D721Med (cell line): ENCODE measurements at regions not wholly inside any gene's neighbourhood (a gene's known extent, or its start where the extent isn't known, plus 50 kb on each side); places are given as distances from the start of the nearest gene placed in this dataset.

ENCODE experiments used
- DNase-seq: peaks from one replicate; pipeline ENCODE4 v3.0.0; 2011; ENCODE audit warnings: low spot score; ENCODE audit not compliant: insufficient read length
- FAIRE-seq: peaks from 2 replicates; lab custom pipeline; 2011; peaks lifted over from hg19 to GRCh38; lab: Jason Lieb, UNC
- TF ChIP-seq, protein P1 (sequence below): IDR thresholded peaks from 2 replicates; pipeline ENCODE4 v1.5.1; 2012; ENCODE audit warnings: mild to moderate bottlenecking, control low read depth; ENCODE audit not compliant: insufficient read depth; ENCODE audit errors: missing control alignments

DNA sequence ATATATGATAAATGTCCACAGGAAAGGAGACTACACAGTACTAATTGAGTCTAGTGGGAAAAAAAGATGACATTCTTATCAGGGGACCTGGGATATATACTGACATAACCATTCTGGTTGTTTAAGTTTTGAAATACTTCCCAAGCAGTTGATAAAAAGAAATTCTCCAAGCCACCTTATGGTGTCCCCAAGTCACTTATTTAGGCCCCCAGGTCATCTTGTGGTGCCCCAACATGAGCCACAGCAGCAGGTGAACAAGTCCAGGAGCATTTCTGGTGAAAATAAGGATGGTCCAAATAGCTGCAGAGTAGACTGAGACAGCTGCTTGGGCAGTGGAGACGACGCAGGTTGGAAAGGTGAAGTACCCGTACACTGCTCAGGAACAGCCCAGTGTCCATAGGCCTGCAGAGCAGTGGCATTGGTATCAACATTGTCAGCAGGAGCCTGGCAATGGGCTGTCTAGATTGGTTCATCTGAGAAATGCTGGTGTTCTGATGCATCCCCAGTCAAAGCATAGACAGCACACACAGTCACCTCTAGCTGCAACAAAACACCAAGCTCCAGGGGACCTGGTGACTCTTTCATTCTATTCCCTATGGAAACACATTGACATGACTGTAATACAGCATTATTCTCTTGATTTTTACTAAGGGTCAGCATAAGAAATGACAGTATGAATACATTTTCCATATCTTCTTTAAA, 430.6 kb downstream of the NR2F1-AS1 start:
- TF ChIP-seq, protein P1, sequence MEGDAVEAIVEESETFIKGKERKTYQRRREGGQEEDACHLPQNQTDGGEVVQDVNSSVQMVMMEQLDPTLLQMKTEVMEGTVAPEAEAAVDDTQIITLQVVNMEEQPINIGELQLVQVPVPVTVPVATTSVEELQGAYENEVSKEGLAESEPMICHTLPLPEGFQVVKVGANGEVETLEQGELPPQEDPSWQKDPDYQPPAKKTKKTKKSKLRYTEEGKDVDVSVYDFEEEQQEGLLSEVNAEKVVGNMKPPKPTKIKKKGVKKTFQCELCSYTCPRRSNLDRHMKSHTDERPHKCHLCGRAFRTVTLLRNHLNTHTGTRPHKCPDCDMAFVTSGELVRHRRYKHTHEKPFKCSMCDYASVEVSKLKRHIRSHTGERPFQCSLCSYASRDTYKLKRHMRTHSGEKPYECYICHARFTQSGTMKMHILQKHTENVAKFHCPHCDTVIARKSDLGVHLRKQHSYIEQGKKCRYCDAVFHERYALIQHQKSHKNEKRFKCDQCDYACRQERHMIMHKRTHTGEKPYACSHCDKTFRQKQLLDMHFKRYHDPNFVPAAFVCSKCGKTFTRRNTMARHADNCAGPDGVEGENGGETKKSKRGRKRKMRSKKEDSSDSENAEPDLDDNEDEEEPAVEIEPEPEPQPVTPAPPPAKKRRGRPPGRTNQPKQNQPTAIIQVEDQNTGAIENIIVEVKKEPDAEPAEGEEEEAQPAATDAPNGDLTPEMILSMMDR, result no peak
- DNase-seq (no peak), FAIRE-seq (no peak)

DNA sequence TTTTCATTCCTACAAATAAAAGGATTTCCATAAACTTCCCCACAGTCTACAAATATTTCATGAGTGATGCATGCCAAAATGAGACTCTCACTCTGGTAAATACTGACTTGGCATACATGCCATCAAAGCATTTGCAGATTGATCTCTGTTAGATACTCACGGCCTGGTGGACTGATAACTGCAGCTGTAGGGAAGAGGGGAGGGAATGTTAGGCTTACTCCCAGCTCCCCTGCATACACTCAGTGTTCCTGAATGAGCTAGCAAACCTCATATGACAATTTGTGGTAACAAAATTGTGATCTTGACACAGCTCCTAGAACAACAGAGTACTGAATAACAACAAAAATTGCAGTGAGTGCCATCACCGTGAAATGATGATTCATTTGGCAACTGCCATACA, 435.3 kb downstream of the NR2F1-AS1 start:
- TF ChIP-seq, protein P1, result no peak
- DNase-seq, result no peak
- no peak for FAIRE-seq

DNA sequence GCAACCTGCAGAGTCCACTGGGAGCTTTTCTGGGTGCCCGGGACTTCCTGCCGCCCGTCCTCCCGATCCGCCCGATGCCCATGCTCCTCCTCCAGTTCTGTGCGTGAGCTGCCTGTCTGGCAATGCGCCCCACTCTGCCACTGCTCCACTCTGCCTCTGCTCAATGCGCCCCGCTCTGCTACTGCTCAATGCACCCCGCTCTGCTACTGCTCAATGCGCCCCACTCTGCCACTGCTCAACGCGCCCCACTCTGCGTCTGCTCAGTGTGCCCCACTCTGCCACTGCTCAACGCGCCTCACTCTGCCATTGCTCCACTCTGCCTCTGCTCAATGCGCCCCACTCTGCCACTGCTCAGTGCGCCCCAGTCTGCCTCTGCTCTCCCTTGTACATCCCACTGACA, 436.0 kb downstream of the NR2F1-AS1 start:
- TF ChIP-seq, protein P1, result no peak
- no peak for DNase-seq
- no peak for FAIRE-seq

DNA sequence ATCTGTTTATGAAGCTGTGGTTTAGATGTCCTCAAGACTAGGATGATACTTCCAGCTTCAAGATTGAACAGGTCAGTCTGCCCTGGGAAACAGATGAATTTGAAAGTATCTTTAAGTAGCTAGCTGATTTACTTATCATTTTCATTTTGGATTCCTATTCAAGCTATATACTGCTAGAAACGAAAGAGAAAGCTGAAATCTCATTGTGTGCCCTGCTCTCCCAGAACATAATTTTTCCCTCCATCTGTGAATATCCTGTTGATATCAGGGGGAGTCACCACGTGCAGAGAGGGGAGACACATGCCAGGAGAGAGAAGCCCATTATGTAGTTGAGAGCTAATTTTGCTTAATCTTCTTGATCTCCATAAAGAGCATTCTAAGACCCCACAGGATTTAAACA, 439.1 kb downstream of the NR2F1-AS1 start:
- no peak for FAIRE-seq
- TF ChIP-seq, protein P1, result no peak
- DNase-seq, result no peak

DNA sequence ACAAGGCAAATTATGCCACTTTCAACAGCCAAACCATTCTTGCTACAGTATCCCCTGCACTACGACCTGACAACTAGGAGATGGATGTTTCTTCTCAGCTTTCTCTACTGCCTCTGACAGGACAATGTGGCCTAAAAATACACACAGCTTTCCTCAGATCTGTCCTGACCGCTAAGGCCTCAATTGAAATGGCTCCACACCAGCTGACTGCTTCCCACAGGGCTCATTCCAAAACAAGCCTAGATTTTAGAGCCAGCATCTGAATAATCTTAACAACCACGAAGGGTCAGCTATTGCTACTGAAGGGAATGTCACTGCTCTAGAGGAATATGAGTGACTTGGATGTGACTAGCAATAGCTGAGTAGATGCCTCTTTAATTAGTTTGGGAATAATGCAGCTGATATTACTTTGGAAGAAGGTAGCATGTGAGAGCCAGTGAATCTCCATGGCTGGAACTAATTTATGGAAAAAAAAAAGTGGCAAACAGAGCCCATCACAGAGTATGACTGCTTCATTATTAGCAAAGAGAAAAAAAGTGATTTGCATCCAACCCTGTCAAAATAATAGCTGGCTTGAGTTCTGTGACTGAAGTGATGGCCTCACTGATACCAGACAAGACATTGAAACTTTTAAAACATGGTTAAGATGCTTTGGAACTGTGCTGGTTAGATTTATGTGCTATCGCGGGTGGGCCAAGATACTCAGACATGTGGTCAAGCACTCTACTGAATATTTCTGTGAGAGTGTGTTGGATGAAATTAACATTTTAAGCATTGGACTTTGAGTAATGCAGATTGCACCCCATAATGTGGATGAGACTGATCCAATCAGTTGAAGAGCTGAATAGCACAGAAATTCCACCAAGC, 450.2 kb downstream of the NR2F1-AS1 start:
- FAIRE-seq (no peak), DNase-seq (no peak)
- TF ChIP-seq, protein P1, result no peak

DNA sequence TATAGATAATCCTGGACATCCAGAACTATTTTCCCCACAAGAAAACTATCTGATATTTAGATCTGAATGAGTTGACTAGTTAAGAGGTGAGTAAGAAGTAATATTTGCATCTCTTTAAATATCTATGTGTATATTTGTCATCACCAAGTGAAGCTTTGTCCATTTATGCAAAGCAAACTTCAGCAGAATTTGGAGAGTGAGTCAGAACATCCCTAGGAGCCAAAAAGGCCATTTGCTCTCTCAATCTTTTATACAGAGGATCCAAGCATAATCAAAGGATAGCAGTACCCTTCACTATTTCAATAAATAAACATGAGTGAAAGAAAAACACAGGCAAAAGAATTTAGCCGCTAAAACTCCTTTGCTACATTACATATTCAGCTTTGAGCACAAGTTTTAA, 454.4 kb downstream of the NR2F1-AS1 start:
- TF ChIP-seq, protein P1, result no peak
- DNase-seq (no peak), FAIRE-seq (no peak)
